ENCODE measurements at regions not wholly inside any gene's neighbourhood (a gene's known extent, or its start where the extent isn't known, plus 50 kb on each side); places are given as distances from the start of the nearest gene placed in this dataset.

DNA sequence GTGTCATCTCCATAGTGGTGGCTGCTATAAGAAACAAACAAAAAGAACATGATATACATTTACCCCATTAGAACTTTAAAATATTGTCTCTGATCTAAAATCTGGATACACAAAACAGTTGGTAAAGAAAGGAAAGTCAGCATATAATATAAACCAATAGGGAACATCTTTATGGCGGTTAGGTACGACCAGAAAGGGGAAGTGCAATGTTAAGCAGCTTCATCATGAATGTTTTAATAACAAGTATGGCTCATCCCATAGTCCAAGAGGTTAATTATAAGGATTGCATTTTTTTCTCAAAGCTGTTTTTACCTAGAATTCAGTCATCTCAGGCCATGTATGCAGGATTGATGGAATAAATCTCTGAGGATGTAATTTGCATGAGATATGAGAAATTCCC lies 1869.7 kb downstream of the PCDH7 start:
- TF ChIP-seq, protein P1, sequence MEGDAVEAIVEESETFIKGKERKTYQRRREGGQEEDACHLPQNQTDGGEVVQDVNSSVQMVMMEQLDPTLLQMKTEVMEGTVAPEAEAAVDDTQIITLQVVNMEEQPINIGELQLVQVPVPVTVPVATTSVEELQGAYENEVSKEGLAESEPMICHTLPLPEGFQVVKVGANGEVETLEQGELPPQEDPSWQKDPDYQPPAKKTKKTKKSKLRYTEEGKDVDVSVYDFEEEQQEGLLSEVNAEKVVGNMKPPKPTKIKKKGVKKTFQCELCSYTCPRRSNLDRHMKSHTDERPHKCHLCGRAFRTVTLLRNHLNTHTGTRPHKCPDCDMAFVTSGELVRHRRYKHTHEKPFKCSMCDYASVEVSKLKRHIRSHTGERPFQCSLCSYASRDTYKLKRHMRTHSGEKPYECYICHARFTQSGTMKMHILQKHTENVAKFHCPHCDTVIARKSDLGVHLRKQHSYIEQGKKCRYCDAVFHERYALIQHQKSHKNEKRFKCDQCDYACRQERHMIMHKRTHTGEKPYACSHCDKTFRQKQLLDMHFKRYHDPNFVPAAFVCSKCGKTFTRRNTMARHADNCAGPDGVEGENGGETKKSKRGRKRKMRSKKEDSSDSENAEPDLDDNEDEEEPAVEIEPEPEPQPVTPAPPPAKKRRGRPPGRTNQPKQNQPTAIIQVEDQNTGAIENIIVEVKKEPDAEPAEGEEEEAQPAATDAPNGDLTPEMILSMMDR (IDR thresholded peaks at IDR 0.05), result no peak
- DNase-seq (ENCODE audit: low spot score), result no peak
- no peak overlapping the region for H3K27ac ChIP-seq
- no peak overlapping the region for H3K4me3 ChIP-seq

DNA sequence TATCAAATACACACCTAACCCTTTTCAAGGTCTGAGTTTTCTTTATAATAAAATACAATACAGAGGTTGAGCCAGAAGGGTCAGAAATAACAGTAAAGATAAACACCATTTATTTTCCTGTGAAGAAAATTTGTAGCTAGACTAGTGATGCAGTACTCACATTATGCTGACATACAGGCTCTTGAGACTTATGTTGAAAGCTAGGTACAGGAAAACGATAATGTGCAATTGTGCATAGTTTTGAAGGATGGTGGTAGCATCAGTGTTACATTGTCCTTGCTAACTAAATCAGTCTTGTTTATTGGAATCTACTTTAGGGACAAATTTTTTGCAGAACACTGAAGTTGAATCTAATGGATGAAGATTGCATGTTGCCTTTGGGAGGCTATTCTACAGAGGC lies 1877.2 kb downstream of the PCDH7 start:
- no peak for DNase-seq (ENCODE audit: low spot score)
- no peak overlapping the region for H3K27ac ChIP-seq
- H3K4me3 ChIP-seq, result no peak overlapping the region
- TF ChIP-seq, protein P1 (IDR thresholded peaks at IDR 0.05), result no peak

DNA sequence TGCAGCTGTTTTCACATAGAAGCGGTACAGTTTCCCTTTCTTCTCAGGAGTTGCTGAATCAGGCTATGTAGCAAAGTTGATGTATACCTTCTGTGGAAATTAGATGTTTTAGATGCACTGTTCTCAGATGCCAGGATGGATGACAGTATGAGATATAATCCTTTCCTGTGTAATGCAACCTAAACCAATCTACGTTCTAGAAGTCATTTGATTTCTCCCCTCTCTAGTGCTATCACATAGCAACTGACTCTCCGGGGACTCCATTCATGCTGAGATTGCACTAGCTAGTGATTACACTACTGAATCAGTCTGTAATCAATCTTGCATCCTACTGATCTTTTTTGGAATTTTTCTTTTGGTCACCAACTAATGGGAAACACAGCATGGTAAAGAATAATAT lies 1881.7 kb downstream of the PCDH7 start:
- TF ChIP-seq, protein P1 (IDR thresholded peaks at IDR 0.05), result no peak
- no peak overlapping the region for H3K4me3 ChIP-seq
- H3K27ac ChIP-seq, result no peak overlapping the region
- DNase-seq (ENCODE audit: low spot score), result no peak

DNA sequence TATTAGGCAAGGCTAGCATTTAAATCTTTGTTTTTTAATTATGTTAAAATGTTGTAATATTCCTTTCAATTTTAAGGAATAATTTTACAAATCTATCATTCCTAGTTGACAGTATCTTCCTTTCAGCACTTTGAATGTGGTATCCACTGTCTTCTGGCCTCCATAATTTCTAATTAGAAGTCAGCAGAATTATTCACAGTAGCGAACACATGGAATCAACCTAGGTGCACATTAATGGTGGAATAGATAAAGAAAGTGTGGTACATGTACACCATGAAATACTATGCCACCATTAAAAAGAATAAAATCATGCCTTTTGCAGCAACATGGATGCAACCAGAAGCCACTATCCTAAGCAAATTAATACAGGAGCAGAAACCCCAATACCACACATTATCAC lies 1887.8 kb downstream of the PCDH7 start:
- no peak overlapping the region for H3K27ac ChIP-seq
- TF ChIP-seq, protein P1 (IDR thresholded peaks at IDR 0.05), result no peak
- H3K4me3 ChIP-seq, result no peak overlapping the region
- no peak for DNase-seq (ENCODE audit: low spot score)

DNA sequence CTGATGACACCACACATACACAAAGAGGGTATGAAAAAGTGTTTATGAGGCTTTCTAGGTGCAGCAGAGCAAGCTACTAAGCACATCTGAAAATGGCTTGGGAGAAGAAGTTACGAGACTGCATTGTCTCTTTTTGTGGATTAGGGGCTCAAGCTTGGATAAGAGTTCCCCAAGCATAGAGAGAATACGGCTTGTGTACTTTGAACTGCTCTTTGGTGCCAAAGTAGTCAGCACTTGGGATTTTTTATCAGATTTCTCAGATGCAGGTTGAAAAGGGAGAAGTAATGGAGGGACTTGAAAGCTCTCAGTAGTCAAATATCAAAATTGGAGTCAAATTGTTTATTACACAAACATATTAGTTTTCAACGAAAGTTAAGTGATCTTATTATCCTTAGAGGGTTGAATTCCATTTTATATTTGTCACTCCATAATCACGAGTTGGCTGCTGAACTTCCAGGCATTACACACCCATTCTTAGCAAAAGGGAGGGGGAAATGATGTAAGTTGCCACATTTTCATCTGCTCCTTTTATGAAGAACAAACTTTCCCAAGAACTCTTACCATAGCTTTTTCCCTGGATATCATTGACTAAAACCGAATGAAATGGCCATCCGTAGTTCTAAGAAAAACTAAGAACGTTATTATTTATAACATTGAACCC lies 1904.9 kb downstream of the PCDH7 start:
- DNase-seq (ENCODE audit: low spot score), result no peak
- no peak overlapping the region for H3K4me3 ChIP-seq
- TF ChIP-seq, protein P1 (IDR thresholded peaks at IDR 0.05), result no peak
- no peak overlapping the region for H3K27ac ChIP-seq

DNA sequence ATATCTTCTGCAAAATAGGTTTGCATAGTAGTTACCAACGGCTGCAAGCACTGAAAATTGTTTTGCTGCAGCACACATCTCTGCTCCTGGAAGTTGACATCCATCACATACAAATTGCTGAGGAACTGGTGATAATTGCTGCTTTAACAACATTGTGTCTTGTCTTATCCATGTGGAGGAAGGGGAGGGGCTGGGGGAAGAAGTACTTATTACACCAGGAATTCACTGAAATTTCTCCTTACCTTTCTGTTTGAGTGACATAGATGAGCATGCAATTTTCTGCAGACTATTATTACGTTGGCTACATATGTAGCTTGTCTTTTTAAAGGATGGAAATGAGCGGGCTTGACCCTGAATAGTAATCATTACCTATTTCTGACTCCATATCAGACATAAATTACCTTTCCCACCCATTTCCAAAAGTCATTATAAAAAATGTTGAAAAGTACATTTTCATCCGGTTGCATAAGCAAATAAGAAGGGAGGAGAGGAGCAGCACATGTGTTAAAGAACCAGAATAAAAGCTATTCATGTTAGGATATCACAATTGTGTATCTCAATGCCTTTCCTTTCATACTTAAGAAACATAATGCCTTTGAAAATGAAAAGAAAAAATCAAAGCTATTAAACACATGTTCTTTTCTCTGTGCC lies 1905.6 kb downstream of the PCDH7 start:
- no peak for DNase-seq (ENCODE audit: low spot score)
- Histone ChIP-seq H3K4me3 (no peak overlapping the region), H3K27ac (no peak overlapping the region)
- TF ChIP-seq, protein P1 (IDR thresholded peaks at IDR 0.05), result no peak

DNA sequence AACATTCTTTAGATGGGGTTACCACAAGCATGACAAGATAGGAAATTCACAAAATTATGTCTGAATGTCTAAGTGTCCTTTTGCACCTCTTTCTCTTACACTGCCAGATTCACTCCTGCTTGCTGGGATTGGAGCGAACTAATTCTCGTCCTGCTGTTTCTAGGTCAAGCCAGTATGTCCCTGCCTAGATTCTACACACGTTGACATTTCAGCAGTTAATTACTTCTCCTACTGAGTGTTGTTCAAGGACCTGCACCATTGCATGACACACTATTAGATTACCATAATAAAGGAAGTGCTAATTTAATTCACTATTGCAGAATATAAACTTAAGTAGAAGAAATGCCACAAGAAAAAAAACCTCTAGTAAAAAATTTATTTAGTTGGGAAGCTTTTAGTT lies 1911.7 kb downstream of the PCDH7 start:
- TF ChIP-seq, protein P1 (IDR thresholded peaks at IDR 0.05), result no peak
- DNase-seq (ENCODE audit: low spot score), result no peak
- Histone ChIP-seq H3K27ac (no peak overlapping the region), H3K4me3 (no peak overlapping the region)
